ENCODE measurements at regions not wholly inside any gene's neighbourhood (a gene's known extent, or its start where the extent isn't known, plus 50 kb on each side); places are given as distances from the start of the nearest gene placed in this dataset.
A peak's percentile ranks its signal among the peaks of the same experiment; 100 is the strongest.
"Not testable (repeated sequence)": the region's sequence is repeated elsewhere in the genome, so short reads cannot be mapped to it uniquely, and the experiment has no call there.

GRCh38 chrX:4613651-4614050, 900.2 kb upstream of the PRKX start:
- ATAC-seq; DNase-seq (ENCODE audit: low spot score): not testable (repeated sequence)

GRCh38 chrX:4588893-4589292, 875.4 kb upstream of the PRKX start:
- DNase-seq (ENCODE audit: low spot score) = no peak
- ATAC-seq = no peak

GRCh38 chrX:4588466-4588865, 875.0 kb upstream of the PRKX start:
- ATAC-seq (no peak), DNase-seq (ENCODE audit: low spot score) (no peak)

GRCh38 chrX:4588056-4588455, 874.6 kb upstream of the PRKX start:
- DNase-seq (ENCODE audit: low spot score) = no peak
- ATAC-seq = no peak

GRCh38 chrX:4579999-4580398, 866.5 kb upstream of the PRKX start:
- DNase-seq (ENCODE audit: low spot score) (no peak), ATAC-seq (no peak)

GRCh38 chrX:4579480-4579879, 866.0 kb upstream of the PRKX start:
- DNase-seq (ENCODE audit: low spot score) (no peak), ATAC-seq (no peak)

- ATAC-seq = no peak
- no peak for DNase-seq (ENCODE audit: low spot score)
Measured at GRCh38 chrX:4572691-4573090, 859.2 kb upstream of the PRKX start.

- DNase-seq (ENCODE audit: low spot score) (no peak), ATAC-seq (no peak)
Measured at GRCh38 chrX:4570151-4570550, 856.7 kb upstream of the PRKX start.

- DNase-seq (ENCODE audit: low spot score) = no peak
- ATAC-seq = no peak
Measured at GRCh38 chrX:4560192-4560591, 846.7 kb upstream of the PRKX start.

- DNase-seq (ENCODE audit: low spot score) (no peak), ATAC-seq (no peak)
Measured at GRCh38 chrX:4550018-4550417, 836.6 kb upstream of the PRKX start.

- DNase-seq (ENCODE audit: low spot score) = peak; percentile 39
- ATAC-seq = peak; percentile 66
Measured at GRCh38 chrX:4547213-4547836, 833.9 kb upstream of the PRKX start.

GRCh38 chrX:4546178-4546577, 832.7 kb upstream of the PRKX start:
- ATAC-seq = not testable (repeated sequence)

GRCh38 chrX:4528247-4528646, 814.8 kb upstream of the PRKX start:
- DNase-seq (ENCODE audit: low spot score) (no peak), ATAC-seq (no peak)

More at GRCh38 chrX:4546178-4546577, 832.7 kb upstream of the PRKX start:
- DNase-seq (ENCODE audit: low spot score) = not testable (repeated sequence)

GRCh38 chrX:4485912-4486311, 772.5 kb upstream of the PRKX start:
- ATAC-seq = no peak
- no peak for DNase-seq (ENCODE audit: low spot score)

- ATAC-seq (no peak), DNase-seq (ENCODE audit: low spot score) (no peak)
Measured at GRCh38 chrX:4484266-4484665, 770.8 kb upstream of the PRKX start.

GRCh38 chrX:4451591-4451990, 738.1 kb upstream of the PRKX start:
- DNase-seq (ENCODE audit: low spot score) = no peak
- ATAC-seq = no peak

GRCh38 chrX:4450177-4450576, 736.7 kb upstream of the PRKX start:
- DNase-seq (ENCODE audit: low spot score) (no peak), ATAC-seq (no peak)

GRCh38 chrX:4435905-4436304, 722.5 kb upstream of the PRKX start:
- DNase-seq (ENCODE audit: low spot score) (no peak), ATAC-seq (no peak)

- DNase-seq (ENCODE audit: low spot score) = no peak
Measured at GRCh38 chrX:4397471-4397870, 684.0 kb upstream of the PRKX start.

GRCh38 chrX:4382273-4382672, 668.8 kb upstream of the PRKX start:
- no peak for DNase-seq (ENCODE audit: low spot score)
- ATAC-seq = no peak

More at GRCh38 chrX:4397471-4397870, 684.0 kb upstream of the PRKX start:
- ATAC-seq = no peak

- no peak for ATAC-seq
- no peak for DNase-seq (ENCODE audit: low spot score)
Measured at GRCh38 chrX:4380710-4381109, 667.3 kb upstream of the PRKX start.

GRCh38 chrX:4379071-4379470, 665.6 kb upstream of the PRKX start:
- ATAC-seq = no peak
- DNase-seq (ENCODE audit: low spot score) = no peak

- no peak for DNase-seq (ENCODE audit: low spot score)
- peak; percentile 61 for ATAC-seq
Measured at GRCh38 chrX:4373791-4374190, 660.3 kb upstream of the PRKX start.
